Testis (tissue), 2 donors: ENCODE measurements at regions not wholly inside any gene's neighbourhood (a gene's known extent, or its start where the extent isn't known, plus 50 kb on each side); places are given as distances from the start of the nearest gene placed in this dataset.

Experiments
- DNase-seq: peaks from one replicate; pipeline ENCODE4 v3.0.0-alpha.2; 2019
- H3K27ac ChIP-seq, 2 donors: fragments of 200-600 bp; sonication (generic); one replicate each; pipeline ENCODE4 v1.5.1; 2019
- H3K27me3 ChIP-seq: fragments of 200-600 bp; sonication (generic); one replicate; pipeline ENCODE4 v1.5.1; 2019
- H3K36me3 ChIP-seq: fragments of 200-600 bp; sonication (generic); one replicate; pipeline ENCODE4 v1.5.1; 2017; ENCODE audit warnings: low read depth; ENCODE audit errors: missing control alignments
- H3K4me1 ChIP-seq: fragments of 200-600 bp; sonication (generic); one replicate; pipeline ENCODE4 v1.5.1; 2019
- H3K4me3 ChIP-seq, 2 donors: fragments of 200-600 bp; sonication (generic); one replicate each; pipeline ENCODE4 v1.5.1; 2017 to 2019
- H3K9me3 ChIP-seq: fragments of 200-600 bp; sonication (generic); one replicate; pipeline ENCODE4 v1.5.1; 2017
- POLR2A ChIP-seq: fragments of 450-650 bp; IDR thresholded peaks from one replicate; pipeline ENCODE4 v1.6.1; 2017; ENCODE audit warnings: antibody characterized with exemption, mild to moderate bottlenecking, moderate library complexity
- WGBS, 2 donors: methylation state at CpG; one replicate each; pipeline ENCODE4 v1.1.5; 2018; 5-methylcytosine and 5-hydroxymethylcytosine counted together
- intact Hi-C: fragments of 100-400 bp; cut with DNase I; formaldehyde crosslinking; loops from one replicate; pipeline ENCODE4 v1.15.1; 2023; ENCODE audit warnings: low total_unique reads
- TF ChIP-seq, protein P1 (sequence below), 3 experiments: fragments of 450-650 bp in 2 of 3; fragments of 200-600 bp in 1 of 3; sonication (generic) in 1 of 3; IDR thresholded peaks; one replicate each; pipeline ENCODE4 v1.5.1; 2016 to 2019; ENCODE audit warnings: antibody characterized with exemption in 3 of 3, mild to moderate bottlenecking in 2 of 3, moderate library complexity in 1 of 3

DNA sequence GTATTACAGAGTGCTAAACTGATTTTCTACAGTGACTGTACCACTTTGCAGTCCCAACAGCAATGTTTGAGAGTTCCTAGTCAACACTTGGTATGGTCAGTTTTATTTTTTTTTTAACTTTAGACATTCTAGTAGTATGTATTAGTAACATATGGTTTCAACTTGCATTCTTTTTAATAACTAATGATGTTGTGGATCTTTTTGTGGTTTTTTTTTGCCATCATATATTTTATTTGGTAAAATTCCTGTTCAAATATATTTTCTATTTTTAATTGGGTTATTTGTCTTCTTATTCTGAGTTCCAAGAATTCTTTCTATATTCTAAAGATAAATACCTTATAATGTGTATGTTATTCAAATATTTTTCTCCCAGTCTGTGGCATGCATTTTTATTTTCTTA lies 189.4 kb upstream of the ECI2 start:
- H3K9me3 ChIP-seq, result no peaks in the 10 kb centered on the region
- no peak for DNase-seq
- H3K4me1 ChIP-seq, result peaks cover 3% of the 10 kb centered on the region
- H3K36me3 ChIP-seq, result no peaks in the 10 kb centered on the region
- TF ChIP-seq, protein P1, sequence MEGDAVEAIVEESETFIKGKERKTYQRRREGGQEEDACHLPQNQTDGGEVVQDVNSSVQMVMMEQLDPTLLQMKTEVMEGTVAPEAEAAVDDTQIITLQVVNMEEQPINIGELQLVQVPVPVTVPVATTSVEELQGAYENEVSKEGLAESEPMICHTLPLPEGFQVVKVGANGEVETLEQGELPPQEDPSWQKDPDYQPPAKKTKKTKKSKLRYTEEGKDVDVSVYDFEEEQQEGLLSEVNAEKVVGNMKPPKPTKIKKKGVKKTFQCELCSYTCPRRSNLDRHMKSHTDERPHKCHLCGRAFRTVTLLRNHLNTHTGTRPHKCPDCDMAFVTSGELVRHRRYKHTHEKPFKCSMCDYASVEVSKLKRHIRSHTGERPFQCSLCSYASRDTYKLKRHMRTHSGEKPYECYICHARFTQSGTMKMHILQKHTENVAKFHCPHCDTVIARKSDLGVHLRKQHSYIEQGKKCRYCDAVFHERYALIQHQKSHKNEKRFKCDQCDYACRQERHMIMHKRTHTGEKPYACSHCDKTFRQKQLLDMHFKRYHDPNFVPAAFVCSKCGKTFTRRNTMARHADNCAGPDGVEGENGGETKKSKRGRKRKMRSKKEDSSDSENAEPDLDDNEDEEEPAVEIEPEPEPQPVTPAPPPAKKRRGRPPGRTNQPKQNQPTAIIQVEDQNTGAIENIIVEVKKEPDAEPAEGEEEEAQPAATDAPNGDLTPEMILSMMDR (IDR thresholded peaks at IDR 0.05), result no peak
- no peak for TF ChIP-seq POLR2A
- intact Hi-C loops, result no loop called here
- H3K27me3 ChIP-seq, result no peaks in the 10 kb centered on the region
- no peak overlapping the region for H3K27ac ChIP-seq
- H3K4me3 ChIP-seq, result no peak overlapping the region

DNA sequence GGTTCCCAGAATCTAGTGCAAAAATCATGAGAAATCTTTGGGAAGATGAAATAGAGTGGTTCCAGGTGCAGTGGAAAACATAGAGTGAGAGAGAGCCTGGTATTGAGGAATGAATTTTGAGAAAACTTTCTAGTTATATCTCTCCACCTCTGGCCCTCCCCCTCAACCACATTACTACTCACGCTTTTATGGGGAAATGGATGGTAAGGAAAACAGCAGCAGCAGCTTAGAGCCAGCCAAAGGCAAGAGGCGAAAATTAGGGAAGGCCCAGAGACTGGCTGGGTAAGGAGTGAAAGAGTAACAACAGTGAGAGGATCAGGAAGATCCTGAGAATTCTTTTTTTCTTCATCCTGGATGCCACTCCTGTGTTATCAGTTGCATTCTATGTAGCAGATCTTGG lies 187.9 kb upstream of the ECI2 start:
- no peaks in the 10 kb centered on the region for H3K9me3 ChIP-seq
- H3K4me1 ChIP-seq, result peaks cover 3% of the 10 kb centered on the region
- H3K36me3 ChIP-seq, result no peaks in the 10 kb centered on the region
- no peak for DNase-seq
- WGBS, 2 donors, result 83 to 84% methylated on average over 2 of the region's 2 CpGs
- intact Hi-C loops, result no loop called here
- H3K27ac ChIP-seq, result no peak overlapping the region
- no peak overlapping the region for H3K4me3 ChIP-seq
- TF ChIP-seq, protein P1 (IDR thresholded peaks at IDR 0.05), result no peak
- no peak for TF ChIP-seq POLR2A
- no peaks in the 10 kb centered on the region for H3K27me3 ChIP-seq

DNA sequence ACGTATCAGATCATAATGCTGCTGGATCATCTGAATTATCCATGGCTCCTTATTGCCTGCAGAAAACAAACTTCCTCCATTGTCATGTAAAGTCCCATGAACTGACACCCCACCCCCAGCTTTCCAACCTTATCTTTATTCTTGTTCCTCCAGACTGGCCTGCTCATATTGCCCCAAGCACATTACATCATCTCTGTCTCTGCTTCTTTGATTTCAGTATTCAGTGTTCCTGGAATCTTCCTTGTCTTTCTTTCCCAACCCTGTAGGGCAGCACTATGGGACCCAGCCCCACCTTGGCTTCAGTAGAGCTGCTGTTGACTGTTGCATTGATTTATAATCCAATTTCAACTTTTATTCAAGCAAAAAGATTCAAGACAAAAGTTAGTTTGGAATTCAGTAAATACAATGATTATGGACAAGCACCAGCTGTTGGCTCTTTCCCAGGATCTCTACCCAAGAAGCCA lies 187.5 kb upstream of the ECI2 start:
- H3K36me3 ChIP-seq, result no peaks in the 10 kb centered on the region
- H3K9me3 ChIP-seq, result no peaks in the 10 kb centered on the region
- no peak for DNase-seq
- intact Hi-C loops, result no loop called here
- H3K4me3 ChIP-seq, result no peak overlapping the region
- H3K27ac ChIP-seq, result no peak overlapping the region
- TF ChIP-seq POLR2A, result no peak
- TF ChIP-seq, protein P1 (IDR thresholded peaks at IDR 0.05), result no peak
- 79 to 86% methylated on average over 1 of the region's 1 CpG for WGBS, 2 donors
- peaks cover 3% of the 10 kb centered on the region for H3K4me1 ChIP-seq
- no peaks in the 10 kb centered on the region for H3K27me3 ChIP-seq

DNA sequence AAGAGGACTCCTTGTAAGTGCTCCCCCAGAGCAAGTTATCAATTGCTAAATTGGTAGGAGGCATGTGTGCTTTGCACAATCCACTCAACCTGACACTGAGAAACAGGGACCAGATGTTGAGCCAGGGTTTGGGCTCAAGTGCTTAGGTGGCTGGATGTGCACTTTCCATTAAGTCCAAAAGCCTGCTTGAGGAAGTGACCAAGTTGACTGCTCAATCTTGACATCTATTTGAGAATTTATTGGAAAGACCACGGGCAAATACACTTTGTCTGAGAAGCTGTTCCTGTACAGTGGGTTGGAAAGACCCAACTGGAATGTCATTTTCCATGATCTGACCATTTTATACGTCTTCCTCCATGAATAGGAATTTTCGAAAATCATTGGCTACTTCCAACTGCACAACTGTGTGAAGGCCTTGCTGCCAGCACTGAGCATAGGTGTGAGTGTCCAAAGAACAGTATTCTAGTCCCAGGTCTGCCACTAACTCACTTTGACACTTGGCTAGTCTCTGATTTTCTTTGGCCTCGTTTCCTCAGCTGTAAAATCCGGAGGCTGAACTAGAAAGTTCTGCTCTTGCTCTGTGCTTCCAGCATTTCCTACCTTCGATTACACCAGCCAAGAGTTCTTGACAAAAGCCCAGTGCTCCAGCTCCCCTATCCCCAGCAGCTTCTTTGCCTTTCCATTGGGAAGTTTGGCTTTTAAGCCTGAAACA lies 186.9 kb upstream of the ECI2 start:
- Histone ChIP-seq H3K27ac (no peak overlapping the region), H3K27me3 (no peaks in the 10 kb centered on the region), H3K4me1 (peaks cover 3% of the 10 kb centered on the region), H3K9me3 (no peaks in the 10 kb centered on the region), H3K36me3 (no peaks in the 10 kb centered on the region), H3K4me3 (no peak overlapping the region)
- no peak for DNase-seq
- 83 to 87% methylated on average over 6 of the region's 6 CpGs for WGBS, 2 donors
- no peak for TF ChIP-seq POLR2A
- TF ChIP-seq, protein P1 (IDR thresholded peaks at IDR 0.05), result no peak
- intact Hi-C loops, result no loop called here

DNA sequence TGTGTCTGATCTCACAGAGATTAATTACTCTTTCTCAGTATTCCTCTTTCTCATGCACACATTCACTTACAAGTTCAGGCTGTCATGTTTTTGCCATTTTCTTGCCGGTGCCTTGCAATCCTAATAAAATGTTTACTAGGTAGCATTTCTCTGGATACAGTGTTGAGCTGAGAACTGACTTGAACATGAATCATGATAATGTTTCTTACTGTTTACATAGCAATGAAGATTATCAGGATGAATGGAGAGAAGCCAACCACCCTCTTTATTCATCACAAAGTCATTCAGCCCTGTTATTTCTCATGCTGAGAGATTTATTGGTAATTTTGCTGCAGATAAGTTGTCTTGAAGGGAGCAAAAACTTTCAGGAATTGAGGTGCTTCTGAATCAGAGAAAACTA lies 185.5 kb upstream of the ECI2 start:
- Histone ChIP-seq H3K4me3 (no peak overlapping the region), H3K36me3 (no peaks in the 10 kb centered on the region), H3K4me1 (peaks cover 3% of the 10 kb centered on the region), H3K27ac (no peak overlapping the region), H3K27me3 (no peaks in the 10 kb centered on the region), H3K9me3 (no peaks in the 10 kb centered on the region)
- WGBS, 2 donors, result 26 to 40% methylated on average over 1 of the region's 1 CpG
- no peak for DNase-seq
- intact Hi-C loops, result no loop called here
- TF ChIP-seq, protein P1 (IDR thresholded peaks at IDR 0.05), result no peak
- no peak for TF ChIP-seq POLR2A
